ENCODE measurements at regions not wholly inside any gene's neighbourhood (a gene's known extent, or its start where the extent isn't known, plus 50 kb on each side); places are given as distances from the start of the nearest gene placed in this dataset.

GRCh38 chr12:27879708-27880107, 92.8 kb downstream of the PTHLH start:
- TF ChIP-seq, protein P1, sequence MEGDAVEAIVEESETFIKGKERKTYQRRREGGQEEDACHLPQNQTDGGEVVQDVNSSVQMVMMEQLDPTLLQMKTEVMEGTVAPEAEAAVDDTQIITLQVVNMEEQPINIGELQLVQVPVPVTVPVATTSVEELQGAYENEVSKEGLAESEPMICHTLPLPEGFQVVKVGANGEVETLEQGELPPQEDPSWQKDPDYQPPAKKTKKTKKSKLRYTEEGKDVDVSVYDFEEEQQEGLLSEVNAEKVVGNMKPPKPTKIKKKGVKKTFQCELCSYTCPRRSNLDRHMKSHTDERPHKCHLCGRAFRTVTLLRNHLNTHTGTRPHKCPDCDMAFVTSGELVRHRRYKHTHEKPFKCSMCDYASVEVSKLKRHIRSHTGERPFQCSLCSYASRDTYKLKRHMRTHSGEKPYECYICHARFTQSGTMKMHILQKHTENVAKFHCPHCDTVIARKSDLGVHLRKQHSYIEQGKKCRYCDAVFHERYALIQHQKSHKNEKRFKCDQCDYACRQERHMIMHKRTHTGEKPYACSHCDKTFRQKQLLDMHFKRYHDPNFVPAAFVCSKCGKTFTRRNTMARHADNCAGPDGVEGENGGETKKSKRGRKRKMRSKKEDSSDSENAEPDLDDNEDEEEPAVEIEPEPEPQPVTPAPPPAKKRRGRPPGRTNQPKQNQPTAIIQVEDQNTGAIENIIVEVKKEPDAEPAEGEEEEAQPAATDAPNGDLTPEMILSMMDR (IDR thresholded peaks at IDR 0.05): no peak
- TF ChIP-seq EP300 (IDR thresholded peaks at IDR 0.05) (no peak), POLR2A (IDR thresholded peaks at IDR 0.05) (no peak), POLR2AphosphoS5 (IDR thresholded peaks at IDR 0.05) (no peak)
